K562 (cell line): ENCODE measurements at regions not wholly inside any gene's neighbourhood (a gene's known extent, or its start where the extent isn't known, plus 50 kb on each side); places are given as distances from the start of the nearest gene placed in this dataset.

Experiments
- CBX1 ChIP-seq: sonication (generic); IDR thresholded peaks from 2 replicates; pipeline ENCODE4 v1.6.1; 2016; ENCODE audit warnings: antibody characterized with exemption, low read depth, mild to moderate bottlenecking
- CCNT2 ChIP-seq: IDR thresholded peaks from 2 replicates; pipeline ENCODE4 v1.6.1; 2011; ENCODE audit warnings: borderline replicate concordance, low read depth, mild to moderate bottlenecking, moderate library complexity, mixed read lengths, low read length; ENCODE audit not compliant: insufficient read length; ENCODE audit errors: extremely low read depth
- ZNF174 ChIP-seq: fragments of 250-450 bp; sonication (Bioruptor Pico); IDR thresholded peaks from 2 replicates; pipeline ENCODE4 v1.4.0; 2020; ENCODE audit warnings: mild to moderate bottlenecking
- ZNF644 ChIP-seq: fragments of 200-800 bp; sonication (Bioruptor generic); IDR thresholded peaks from 2 replicates; pipeline ENCODE4 v1.6.1; 2016; ENCODE audit warnings: low read depth, missing genetic modification characterization, missing compliant biosample characterization
- TF ChIP-seq, protein P1 (sequence below), 2 experiments: fragments of 450-650 bp; formaldehyde crosslinking in 1 of 2; IDR thresholded peaks; 2 replicates each; pipeline versions ENCODE4 v1.4.0 to v1.6.1; 2014 to 2020; ENCODE audit warnings: mild to moderate bottlenecking in 2 of 2, borderline replicate concordance in 1 of 2, low read depth in 1 of 2

DNA sequence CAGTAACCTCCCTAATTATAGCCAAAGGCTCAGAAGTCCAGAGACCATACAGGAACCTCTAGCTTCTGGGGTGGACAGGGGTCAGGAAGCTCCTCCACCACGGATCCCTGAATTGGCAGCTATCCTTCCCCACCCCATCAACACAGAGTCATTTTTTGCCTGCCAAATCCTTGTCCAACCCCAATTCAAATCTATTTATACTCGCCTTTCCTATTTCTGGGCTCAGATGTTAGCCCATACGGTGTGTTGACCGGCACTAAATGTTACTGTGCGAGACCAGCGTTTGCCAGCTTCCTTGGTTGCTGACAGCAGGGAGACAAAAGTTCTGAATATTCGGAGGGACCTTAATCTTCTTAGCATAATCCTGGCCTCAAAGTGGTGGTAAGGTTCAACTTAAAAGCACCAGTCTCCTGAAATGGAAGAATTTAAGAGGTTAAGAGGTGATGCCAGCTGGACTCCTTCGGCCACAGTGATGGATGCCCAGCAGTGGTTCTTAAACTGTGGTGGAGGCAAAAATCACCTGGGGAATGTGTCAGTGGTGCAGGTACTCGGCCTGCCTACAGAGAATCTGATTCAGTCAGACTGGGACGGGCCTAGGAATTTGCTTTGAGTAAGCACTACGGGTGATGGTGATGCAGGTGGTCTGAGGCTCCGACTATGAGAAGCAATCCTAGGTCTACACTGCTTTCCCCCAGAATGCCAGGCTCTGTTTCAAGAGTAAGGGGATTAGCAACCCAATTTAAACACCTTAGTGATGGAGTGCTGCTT, 204.8 kb upstream of the MEF2C start (continued):
- TF ChIP-seq, protein P1, sequence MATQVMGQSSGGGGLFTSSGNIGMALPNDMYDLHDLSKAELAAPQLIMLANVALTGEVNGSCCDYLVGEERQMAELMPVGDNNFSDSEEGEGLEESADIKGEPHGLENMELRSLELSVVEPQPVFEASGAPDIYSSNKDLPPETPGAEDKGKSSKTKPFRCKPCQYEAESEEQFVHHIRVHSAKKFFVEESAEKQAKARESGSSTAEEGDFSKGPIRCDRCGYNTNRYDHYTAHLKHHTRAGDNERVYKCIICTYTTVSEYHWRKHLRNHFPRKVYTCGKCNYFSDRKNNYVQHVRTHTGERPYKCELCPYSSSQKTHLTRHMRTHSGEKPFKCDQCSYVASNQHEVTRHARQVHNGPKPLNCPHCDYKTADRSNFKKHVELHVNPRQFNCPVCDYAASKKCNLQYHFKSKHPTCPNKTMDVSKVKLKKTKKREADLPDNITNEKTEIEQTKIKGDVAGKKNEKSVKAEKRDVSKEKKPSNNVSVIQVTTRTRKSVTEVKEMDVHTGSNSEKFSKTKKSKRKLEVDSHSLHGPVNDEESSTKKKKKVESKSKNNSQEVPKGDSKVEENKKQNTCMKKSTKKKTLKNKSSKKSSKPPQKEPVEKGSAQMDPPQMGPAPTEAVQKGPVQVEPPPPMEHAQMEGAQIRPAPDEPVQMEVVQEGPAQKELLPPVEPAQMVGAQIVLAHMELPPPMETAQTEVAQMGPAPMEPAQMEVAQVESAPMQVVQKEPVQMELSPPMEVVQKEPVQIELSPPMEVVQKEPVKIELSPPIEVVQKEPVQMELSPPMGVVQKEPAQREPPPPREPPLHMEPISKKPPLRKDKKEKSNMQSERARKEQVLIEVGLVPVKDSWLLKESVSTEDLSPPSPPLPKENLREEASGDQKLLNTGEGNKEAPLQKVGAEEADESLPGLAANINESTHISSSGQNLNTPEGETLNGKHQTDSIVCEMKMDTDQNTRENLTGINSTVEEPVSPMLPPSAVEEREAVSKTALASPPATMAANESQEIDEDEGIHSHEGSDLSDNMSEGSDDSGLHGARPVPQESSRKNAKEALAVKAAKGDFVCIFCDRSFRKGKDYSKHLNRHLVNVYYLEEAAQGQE (IDR thresholded peaks at IDR 0.05; ENCODE audit: borderline replicate concordance), result no peak
- TF ChIP-seq, protein P1 (CRISPR knock-in tag; IDR thresholded peaks at IDR 0.05; ENCODE audit: low read depth), result no peak
- TF ChIP-seq CBX1 (no peak), CCNT2 (no peak), ZNF174 (no peak), ZNF644 (tag) (no peak)
